Stimulated activated CD8-positive, alpha-beta memory T cell treated with anti-CD3 and anti-CD28 coated beads, Interleukin-4, amount 100 ng/mL, for 48 hours (primary cell): ENCODE measurements at regions not wholly inside any gene's neighbourhood (a gene's known extent, or its start where the extent isn't known, plus 50 kb on each side); places are given as distances from the start of the nearest gene placed in this dataset.

Source experiments
- DNase-seq: peaks from one replicate; pipeline ENCODE4 v3.0.0-alpha.2; 2020

DNA sequence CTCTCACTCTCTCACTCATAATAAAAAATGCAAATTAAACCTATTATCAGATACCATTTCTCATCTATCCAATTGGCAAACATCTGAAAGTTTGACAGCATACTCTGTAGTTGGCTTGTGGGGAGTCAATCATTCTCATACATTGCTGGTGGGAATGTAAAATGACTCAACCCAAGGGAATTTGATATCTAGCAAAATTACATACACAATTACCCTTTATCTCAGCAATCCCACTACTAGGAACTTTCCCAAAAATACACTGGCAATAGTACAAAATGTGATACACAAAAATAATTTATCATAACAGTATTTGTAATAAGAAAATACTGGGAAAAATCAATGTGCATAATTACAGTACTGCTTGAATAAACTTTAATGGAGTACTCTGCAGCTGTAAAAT, 731.3 kb downstream of the DTWD2 start:
- DNase-seq, result no peak

DNA sequence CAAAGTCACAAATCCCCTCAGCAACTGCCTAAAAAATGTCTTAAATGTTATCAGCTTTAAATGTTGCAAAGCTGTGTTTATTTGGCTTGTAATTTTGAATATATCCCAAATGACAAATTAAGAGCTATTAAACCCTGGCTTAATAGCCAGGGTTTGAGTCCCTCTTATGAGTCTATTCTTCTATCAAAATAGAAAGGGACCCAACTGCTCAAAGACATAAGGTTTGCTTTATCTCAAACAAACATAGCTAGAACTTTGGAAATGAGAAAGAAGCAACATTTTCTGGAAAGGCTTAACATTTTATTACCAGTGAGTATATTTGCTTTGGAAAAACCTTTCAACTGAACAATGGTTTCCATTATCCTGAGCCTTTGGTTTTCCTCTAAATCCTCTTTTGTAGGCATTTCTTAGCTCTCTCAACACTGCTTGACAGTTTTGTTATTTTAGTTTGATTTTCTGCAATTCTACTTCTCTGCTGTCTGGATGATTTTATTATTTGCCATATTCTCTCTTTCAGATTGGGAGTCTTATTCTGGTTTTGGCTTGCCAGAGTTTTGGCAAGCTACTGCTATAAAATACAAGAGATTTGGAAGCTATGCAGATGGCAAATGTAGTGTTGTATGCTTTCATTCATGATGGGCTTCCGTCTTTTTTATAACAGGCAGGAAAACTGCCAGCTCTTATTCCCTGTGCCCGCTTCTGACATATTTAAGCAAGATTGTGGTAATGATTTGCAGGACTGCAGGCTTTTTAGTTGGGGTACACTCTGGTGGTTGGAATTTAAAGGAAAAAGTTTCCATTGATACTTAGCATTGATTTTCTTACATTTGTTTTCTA, 734.9 kb downstream of the DTWD2 start:
- DNase-seq, result no peak

DNA sequence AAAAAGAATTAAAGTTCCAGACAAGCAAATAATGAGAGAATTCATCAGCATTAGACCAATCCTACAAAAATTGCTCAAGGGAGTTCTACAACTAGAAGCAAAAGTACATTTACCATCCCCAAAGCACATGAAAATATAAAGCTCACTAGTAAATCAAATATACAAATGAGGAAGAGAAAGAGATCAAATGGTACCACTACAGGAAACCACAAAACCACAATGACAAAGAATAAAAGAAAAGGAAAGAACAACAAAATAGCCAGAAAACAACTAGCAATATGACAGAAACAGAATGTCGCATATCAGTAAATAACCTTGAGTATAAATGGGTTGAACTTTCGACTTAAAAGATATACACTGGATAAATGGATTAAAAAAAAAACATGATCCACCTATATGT, 739.0 kb downstream of the DTWD2 start:
- no peak for DNase-seq

DNA sequence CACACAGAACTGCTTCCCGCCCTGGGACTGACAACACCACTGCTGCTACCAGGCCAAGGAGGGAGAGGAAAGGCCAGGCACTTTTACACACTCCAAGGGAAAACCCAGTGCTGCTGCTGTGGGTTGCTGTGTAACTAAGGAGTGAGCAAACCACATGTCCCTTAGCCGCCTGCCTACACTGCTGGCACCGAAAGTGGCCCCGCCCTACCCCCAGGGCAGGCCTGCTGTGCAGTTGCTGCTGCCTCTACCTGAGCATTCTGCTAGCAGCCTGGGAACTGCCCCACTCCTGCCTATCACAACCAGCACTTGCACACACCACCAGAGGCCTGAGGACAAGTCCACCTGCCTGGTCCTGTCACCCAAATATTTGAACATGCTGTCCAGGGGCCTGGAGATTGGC, 740.9 kb downstream of the DTWD2 start:
- no peak for DNase-seq

DNA sequence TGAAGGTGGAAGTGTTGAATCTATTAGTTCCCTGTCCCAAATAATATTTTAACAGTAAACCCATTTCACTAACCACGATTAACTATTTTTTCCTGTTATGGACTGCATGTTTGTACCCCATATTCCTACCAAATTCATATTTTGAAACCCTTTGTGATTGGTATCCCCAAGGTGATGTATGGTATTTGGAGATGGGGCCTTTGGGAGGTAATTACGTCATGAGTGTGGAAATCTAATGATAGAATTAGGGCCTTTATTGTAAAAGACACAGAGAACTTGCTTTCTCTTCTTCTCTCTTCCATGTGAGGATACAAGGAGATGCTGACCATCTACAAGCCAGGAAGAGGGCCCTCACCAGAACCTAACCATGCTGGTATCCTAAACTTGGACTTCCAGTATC, 744.7 kb downstream of the DTWD2 start:
- no peak for DNase-seq

DNA sequence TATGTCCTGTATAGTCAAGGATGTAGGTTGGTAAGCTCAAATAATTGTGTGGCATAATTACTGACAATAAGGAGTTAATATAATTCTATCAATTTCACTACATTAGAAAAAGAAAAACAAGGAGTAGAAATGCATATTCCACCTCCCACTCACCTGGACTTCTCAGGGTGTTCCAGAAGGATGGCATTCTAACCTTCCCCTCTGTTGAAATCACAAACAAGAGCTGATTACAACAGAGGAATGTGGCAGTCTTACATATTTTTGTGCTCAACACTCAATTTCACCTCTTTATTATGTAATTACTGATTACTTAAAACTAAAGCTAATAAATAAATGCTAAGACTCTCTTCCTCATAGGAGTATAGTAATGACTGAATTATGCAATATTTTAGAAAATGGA, 745.3 kb downstream of the DTWD2 start:
- no peak for DNase-seq

DNA sequence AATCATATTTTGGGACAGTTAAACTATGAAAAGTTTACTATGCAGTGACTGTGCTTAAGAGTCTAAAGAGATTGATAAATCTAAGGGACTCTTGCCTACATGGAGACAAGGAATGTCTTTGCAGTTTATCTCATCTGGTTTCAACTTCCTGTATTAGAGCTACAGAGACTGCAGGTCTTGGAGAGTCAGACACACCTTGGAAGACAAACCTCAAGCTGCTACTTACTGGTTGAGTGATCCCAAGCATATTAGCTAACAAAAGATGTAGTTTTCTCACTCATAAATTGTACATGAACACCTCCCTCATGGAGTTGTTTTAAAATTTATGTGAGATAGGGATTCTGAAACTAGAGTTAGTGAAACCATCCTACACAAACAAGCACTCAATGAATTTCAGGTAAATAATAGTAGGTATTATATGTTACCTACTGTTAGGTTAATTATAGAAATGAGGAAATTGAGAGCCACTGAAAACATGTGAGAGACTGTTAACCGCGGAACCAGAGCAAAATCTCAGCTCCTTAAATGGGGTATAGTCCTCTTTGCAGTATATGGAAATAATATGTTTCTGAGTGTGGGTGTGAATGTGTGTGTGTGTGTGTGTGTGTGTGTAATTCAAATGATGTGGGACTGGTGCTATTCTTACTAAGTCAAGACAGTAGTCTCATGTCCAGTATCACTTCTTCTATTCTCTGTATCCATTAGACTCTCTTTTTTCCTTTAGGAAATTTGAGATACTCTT, 752.1 kb downstream of the DTWD2 start:
- no peak for DNase-seq

DNA sequence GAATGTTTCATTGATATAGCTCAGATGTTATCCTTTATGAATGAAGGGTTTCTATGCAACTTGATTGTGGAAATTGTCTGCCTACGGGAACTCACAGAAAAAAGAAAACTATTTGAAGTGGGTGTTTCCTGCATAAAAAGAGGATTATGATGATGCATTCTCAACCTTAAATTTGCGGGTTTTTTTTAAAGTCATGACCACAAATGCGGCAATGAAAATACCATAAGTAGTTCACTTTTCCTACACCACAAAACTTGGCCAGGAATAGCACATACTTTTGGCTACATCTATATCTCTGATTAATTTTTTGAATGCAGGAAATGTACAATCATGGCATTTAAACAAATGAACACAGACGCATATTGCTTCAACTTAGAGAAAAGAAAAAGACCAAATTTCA, 754.7 kb downstream of the DTWD2 start:
- no peak for DNase-seq

DNA sequence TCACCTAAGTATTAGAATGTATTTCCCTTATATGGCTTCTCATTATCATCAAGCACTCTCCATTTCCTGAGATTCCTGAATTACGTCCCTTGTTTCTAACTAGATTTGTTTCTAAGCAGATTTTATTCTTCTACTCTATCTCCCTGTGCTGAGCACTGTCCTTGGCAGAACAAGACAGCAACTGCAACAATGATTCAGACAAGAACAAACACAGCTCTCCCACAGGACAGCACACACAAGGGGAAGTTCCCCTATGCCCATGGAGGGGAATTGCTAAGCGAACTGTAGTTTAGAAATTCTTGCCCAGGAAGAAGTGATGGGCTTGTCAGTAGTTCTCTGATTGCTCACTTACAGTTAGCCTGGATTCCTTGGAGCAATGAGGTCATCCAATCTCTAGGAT, 759.9 kb downstream of the DTWD2 start:
- no peak for DNase-seq

DNA sequence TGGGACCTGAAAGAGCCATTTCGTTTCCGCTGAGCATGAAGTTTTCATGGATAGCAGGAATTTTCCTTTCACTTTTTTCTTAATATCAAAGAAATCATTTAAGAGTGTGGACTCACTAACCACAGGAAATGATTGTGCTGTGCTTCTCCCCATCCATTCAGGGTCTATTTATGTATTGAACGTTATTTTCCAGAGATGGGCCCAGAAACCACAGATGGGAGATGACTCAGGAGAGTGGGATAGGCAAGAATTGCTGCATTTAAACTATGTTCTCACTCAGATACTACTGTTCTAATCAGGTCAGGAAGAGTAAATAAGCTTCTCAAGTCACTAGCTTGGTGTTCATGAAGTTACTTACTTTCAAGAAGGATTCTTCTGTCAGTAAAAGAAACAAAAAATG, 763.8 kb downstream of the DTWD2 start:
- DNase-seq, result no peak

DNA sequence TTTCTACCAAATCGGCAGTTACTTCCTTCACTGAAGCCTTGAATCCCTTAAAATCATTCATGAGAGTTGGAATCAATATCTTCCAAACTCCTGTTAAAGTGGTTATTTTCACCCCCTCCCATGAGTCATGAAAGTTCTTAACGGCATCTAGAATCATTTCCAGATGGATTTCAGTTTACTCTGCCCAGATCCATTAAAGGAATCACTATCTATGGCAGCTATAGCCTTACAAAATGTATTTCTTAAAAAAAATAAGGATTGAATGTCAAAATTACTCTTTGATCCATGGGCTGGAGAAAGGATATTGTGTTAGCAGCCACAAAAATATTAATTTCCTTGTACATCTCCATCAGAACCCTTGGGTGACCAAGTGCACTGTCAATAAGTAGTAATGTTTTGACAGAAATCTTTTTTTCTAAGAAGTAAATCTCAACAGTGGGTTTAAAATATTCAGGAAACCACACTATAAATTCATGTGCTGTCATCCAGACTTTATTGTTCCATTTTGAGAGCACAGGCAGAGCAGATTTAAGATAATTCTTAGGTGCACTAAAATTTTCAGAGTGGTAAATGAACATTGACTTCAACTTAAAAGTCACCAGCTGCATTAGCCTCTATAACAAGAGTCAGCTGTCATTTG, 767.7 kb downstream of the DTWD2 start:
- no peak for DNase-seq

DNA sequence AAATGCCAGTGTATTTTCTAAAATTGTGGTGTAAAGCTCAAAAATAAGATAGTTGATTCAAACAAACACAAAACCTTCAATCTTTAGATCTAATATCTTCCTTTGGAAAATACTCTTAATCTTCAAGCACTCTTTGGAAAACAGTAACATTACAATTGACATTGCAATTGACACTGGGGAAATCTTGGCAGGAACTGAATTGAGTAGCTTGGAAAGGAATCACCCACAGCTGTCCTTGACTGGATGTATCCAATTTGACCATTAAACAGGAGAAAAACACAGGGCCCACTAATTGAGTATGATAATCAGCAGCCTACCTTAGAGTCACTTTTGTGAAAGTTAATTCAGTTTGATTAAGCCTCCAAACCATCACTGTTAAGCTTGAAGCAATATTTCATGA, 776.7 kb downstream of the DTWD2 start:
- DNase-seq, result no peak

DNA sequence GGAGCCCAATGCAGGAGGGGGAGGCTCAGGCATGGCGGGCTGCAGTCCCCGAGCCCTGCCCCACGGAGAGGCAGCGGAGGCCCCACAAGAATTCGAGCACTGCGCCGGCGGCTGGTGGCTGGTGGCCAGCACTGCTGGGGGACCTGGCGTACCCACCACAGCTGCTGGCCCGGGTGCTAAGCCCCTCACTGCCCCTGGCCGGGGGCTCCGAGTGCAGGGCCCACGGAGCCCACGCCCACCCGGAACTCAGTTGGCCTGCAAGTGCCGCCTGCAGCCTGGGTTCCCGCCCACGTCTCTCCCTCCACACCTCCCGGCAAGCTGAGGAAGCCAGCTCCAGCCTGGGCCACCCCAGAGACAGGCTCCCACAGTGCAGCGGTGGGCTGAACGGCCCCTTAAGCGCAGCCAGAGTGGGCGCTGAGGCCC, 780.3 kb downstream of the DTWD2 start:
- no peak for DNase-seq

DNA sequence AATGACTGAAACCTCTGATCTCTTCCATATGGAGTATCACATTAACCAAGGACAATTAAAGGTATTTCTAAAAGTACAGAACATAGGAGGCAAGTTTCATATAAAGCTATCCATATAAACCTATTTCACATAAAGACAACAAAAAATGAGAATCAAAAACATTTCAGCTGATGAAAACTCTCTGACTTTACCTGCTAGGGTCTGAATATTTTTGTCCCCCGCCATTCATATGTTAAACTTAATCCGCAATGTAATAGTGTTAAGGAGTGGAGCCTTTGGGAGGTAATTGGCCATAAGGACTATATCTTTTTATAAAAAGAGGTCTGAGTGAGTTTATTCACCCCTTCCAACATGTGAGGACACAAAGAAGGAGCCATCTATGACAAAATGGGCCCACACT, 788.5 kb downstream of the DTWD2 start:
- DNase-seq, result no peak

DNA sequence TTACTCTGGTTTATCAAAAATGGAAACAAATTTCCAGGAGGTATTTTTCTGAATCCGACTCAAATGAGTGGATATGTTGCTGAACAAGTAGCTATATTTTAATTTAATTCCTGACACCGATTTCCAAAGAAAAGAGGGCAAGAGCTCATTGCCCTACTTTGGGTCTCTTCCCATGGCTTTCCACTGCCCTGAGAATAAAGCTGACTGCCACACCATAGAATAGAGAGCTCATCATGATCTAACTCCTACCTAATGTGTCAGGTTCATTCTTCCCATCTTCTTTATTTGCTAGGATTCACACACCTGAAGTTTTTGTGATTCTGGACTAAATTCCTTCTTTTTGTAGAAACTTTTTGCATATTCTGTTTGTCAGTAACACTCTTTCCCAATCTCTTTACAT, 792.1 kb downstream of the DTWD2 start:
- no peak for DNase-seq

DNA sequence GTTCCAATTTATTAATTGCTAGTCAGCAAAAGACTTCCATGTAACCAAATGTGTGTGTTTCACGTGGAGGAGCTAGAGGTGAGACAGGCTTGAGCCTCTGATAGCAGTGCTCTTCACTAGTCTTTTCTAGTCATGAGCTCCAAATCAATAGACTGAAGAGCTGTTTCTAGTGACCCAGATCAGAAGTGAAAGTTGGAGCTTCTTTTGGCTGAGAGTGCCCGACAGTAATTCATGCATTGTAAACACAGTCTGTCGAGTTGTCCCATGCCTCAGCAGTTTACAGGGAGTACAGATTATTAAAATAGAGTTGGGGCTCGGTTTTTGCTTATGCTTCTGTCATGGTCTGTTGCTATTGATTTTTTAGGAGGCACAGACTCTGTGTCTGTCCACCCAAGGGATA, 793.1 kb downstream of the DTWD2 start:
- DNase-seq, result no peak

DNA sequence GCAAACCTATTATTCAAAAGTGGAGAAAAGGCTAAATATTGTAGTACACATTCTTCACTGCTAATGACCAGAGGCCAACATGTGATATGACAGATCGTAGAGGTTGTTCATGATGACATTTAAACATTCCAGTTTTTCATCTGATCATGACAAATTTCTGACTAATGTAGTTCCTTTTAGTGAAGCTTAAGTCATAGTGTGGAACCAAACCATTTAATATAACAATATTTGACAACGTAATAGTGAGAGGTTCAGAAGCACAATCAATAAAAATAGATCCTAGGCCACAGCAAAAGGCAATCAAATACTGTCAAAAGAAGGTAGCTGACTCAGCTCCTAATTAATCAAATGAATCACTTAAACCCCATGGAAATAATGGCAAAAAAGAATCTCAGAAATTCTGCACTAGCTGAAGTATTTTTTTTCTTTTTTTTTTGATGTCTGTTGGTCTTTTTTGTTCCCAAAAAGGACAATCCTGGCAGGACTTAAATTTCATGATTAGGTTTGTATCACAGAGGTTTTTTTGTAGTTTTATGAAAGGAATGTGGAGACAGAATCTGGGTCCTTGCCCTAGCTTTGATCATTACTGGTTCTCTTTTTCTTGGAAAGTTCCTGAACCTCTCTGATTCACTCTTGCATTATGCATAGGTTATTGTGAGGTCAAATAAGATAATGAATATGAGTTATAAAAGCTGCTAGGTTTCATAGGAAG, 795.0 kb downstream of the DTWD2 start:
- DNase-seq, result no peak

DNA sequence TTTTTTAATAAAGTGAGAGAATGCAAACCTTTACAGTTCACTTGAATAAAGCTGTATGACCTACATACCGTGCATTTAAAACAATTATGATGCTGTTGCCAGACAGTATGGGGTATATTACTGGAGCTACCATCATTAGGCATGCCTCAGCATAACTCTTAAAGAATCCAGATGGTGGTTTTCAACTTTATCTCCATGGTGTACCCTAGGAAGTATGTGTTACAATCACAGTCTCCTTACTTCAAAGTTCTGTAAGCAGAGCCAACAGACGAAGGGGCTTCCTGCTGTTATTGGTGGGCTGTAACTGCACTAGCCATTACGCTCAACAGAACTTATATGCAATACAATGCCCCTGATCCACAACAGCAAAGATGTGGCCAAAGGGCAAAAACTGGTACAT, 803.3 kb downstream of the DTWD2 start:
- no peak for DNase-seq

DNA sequence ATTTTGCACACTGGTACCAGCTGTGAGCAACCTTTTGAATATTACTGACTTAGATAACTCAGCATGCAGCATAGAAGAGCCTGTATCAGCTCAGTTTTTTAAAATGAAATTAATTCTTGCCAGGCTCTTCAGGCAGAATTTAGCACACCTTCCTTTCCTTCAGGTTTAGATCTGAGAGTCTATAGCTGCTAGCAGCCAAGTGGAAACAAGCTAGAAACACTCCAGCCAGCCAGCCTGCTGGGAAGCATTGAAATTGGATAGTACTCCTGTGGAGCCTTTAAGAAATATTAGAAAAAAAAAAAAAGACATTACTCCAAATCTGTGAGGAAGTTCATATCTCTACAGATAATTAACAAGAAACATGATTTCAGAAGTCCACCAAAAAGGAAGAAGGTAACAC, 812.2 kb downstream of the DTWD2 start:
- no peak for DNase-seq

DNA sequence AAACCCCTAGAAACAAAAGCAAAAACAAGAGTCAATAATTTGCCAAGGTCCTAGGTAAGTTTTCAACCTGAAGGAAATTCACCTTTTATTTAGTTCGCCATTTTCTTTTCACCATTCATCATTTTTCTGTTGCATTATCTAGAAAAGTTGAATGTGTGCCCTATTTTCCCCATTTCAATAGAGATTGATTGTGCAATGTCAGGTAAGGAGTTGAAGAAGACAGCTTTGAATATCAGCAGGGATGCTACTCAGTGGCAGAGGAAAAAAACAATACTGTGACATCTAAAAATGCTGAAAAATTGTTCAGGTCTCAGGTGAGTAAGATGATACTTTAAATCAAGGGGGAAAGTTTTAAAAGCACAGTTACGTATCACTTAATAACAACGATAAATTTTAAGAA, 813.7 kb downstream of the DTWD2 start:
- no peak for DNase-seq

DNA sequence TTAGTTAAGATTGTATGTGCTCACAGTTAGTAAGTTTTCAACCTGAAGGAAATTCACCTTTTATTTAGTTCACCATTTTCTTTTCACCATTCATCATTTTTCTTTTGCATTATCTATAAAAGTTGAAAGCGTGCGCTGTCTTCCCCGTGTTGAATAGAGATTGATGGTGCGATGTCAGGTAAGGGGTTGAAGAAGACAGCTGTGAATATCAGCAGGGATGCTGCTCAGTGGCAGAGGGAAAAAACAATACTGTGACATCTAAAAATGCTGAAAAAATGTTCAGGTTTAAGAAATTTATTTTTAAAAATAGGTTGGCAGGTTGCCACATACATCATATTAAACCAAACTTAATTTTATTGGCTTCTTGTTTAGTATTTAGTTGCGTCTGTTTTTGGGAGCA, 815.0 kb downstream of the DTWD2 start:
- no peak for DNase-seq

DNA sequence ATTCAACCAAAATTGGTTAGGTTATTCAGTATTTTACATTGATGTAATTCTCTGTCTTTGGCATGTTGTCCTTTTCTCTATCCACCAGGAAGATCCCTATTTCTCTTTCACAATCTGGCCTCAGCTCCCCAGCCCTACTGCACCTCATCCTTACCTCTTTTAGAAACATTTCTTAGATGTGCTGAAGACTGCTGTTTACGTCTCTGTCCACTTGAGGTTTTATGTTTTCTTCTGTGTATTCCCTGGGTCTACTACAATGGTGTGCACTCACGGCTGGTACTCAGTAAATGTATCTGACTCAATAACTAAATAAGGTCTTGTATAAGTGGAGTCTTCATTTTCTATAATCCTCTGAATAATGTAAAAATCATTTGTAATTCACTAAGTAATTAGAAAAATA, 822.7 kb downstream of the DTWD2 start:
- DNase-seq, result no peak

DNA sequence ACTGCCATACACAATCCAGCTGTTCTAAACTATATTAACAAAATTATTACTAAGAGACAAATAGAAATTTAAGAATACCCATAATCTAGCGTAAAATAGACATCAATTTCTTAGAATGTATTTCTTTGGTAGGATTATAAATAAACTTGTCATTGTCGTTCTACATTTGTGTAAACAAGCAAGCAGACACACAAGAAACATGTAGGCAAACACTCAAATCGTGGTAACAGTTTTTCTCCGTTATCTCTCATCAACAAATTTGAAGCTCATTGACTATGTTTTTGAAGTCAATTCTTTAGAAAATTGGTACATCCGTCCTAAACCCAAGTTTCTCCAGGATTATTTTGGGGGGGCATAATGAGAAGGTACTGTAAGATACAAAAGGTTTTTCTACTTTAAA, 832.2 kb downstream of the DTWD2 start:
- DNase-seq, result no peak

DNA sequence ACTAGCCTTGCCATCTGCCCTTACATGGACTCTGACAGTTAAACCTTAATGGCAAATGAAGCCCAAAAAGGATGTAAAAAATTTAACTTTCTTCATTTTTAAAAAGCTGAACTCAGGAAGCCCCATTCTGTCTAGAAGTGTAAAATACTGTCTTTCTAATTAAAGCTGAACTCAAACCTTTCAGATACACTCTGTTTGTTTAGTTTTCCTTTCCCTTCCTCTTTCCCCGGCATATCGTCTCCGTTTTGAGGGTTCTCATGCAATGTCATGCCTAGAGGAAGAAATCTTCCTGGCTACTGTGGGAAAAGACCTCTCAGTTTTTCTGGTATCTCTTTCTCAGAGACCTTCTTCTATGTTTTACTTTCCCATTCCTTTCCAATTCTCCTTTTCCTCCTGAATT, 841.5 kb downstream of the DTWD2 start:
- no peak for DNase-seq
